ENCODE measurements at regions not wholly inside any gene's neighbourhood (a gene's known extent, or its start where the extent isn't known, plus 50 kb on each side); places are given as distances from the start of the nearest gene placed in this dataset.

GRCh38 chr21:27077501-27077900, 110.6 kb upstream of the ADAMTS5 start:
- Histone ChIP-seq H3K4me1 (ENCODE audit: insufficient read depth, low read length) (no peaks in the 10 kb centered on the region), H3K4me2 (ENCODE audit: low read length) (no peak overlapping the region), H2AFZ (ENCODE audit: low read depth, low read length) (no peak overlapping the region), H4K20me1 (ENCODE audit: insufficient read depth, low read length) (no peaks in the 10 kb centered on the region), H3K4me3 (ENCODE audit: insufficient read depth, low read depth, low read length) (no peak overlapping the region), H3K79me2 (ENCODE audit: insufficient read depth, low read length) (no peaks in the 10 kb centered on the region), H3K9me3 (ENCODE audit: insufficient read depth, low read depth, low read length) (no peaks in the 10 kb centered on the region), H3K9ac (ENCODE audit: low read length) (no peak overlapping the region), H3K27me3 (ENCODE audit: insufficient read depth, low read length) (no peaks in the 10 kb centered on the region), H3K27ac (ENCODE audit: low read depth, low read length) (no peak overlapping the region), H3K36me3 (ENCODE audit: insufficient read depth, low read length) (no peaks in the 10 kb centered on the region)
- H3K4me3 Mint-ChIP-seq (ENCODE audit: unreplicated experiment) = no peak overlapping the region
- no peaks in the 10 kb centered on the region for H3K9me3 Mint-ChIP-seq (ENCODE audit: unreplicated experiment)
- FAIRE-seq (no peak), DNase-seq (ENCODE audit: low read depth) (no peak)
- no peak overlapping the region for H3K27ac Mint-ChIP-seq (ENCODE audit: unreplicated experiment)
- peaks cover 11% of the 10 kb centered on the region for H3K4me1 Mint-ChIP-seq (ENCODE audit: low read depth, unreplicated experiment)
- H3K36me3 Mint-ChIP-seq (ENCODE audit: low read depth, unreplicated experiment) = no peaks in the 10 kb centered on the region
- TF ChIP-seq CTCF (IDR thresholded peaks at IDR 0.05; ENCODE audit: insufficient read depth, low read depth, low read length) (no peak), EZH2 (IDR thresholded peaks at IDR 0.05; ENCODE audit: insufficient read depth, low read length) (no peak)
- no peaks in the 10 kb centered on the region for H3K27me3 Mint-ChIP-seq (ENCODE audit: low read depth, unreplicated experiment)

- no peaks in the 10 kb centered on the region for H3K79me2 ChIP-seq (ENCODE audit: insufficient read depth, low read length)
- Mint-ChIP-seq H3K27me3 (ENCODE audit: low read depth, unreplicated experiment) (no peaks in the 10 kb centered on the region), H3K4me3 (ENCODE audit: unreplicated experiment) (no peak overlapping the region), H3K36me3 (ENCODE audit: low read depth, unreplicated experiment) (no peaks in the 10 kb centered on the region), H3K27ac (ENCODE audit: unreplicated experiment) (no peak overlapping the region), H3K9me3 (ENCODE audit: unreplicated experiment) (no peaks in the 10 kb centered on the region), H3K4me1 (ENCODE audit: low read depth, unreplicated experiment) (peaks cover 11% of the 10 kb centered on the region)
- DNase-seq (ENCODE audit: low read depth) (no peak), FAIRE-seq (no peak)
- H3K27ac ChIP-seq (ENCODE audit: low read depth, low read length) = no peak overlapping the region
- H3K9me3 ChIP-seq (ENCODE audit: insufficient read depth, low read depth, low read length) = no peaks in the 10 kb centered on the region
- no peaks in the 10 kb centered on the region for H3K36me3 ChIP-seq (ENCODE audit: insufficient read depth, low read length)
- TF ChIP-seq EZH2 (IDR thresholded peaks at IDR 0.05; ENCODE audit: insufficient read depth, low read length) (no peak), CTCF (IDR thresholded peaks at IDR 0.05; ENCODE audit: insufficient read depth, low read depth, low read length) (no peak)
- H3K4me3 ChIP-seq (ENCODE audit: insufficient read depth, low read depth, low read length) = no peak overlapping the region
- no peaks in the 10 kb centered on the region for H4K20me1 ChIP-seq (ENCODE audit: insufficient read depth, low read length)
- H2AFZ ChIP-seq (ENCODE audit: low read depth, low read length) = no peak overlapping the region
- no peaks in the 10 kb centered on the region for H3K4me1 ChIP-seq (ENCODE audit: insufficient read depth, low read length)
- H3K4me2 ChIP-seq (ENCODE audit: low read length) = no peak overlapping the region
- no peaks in the 10 kb centered on the region for H3K27me3 ChIP-seq (ENCODE audit: insufficient read depth, low read length)
- H3K9ac ChIP-seq (ENCODE audit: low read length) = no peak overlapping the region
These were observed 109.1 kb upstream of the ADAMTS5 start for GRCh38 chr21:27076025-27076424.

- H2AFZ ChIP-seq (ENCODE audit: low read depth, low read length) = no peak overlapping the region
- no peak overlapping the region for H3K9ac ChIP-seq (ENCODE audit: low read length)
- no peaks in the 10 kb centered on the region for H3K9me3 ChIP-seq (ENCODE audit: insufficient read depth, low read depth, low read length)
- Mint-ChIP-seq H3K4me1 (ENCODE audit: low read depth, unreplicated experiment) (peaks cover 3% of the 10 kb centered on the region), H3K27me3 (ENCODE audit: low read depth, unreplicated experiment) (no peaks in the 10 kb centered on the region), H3K4me3 (ENCODE audit: unreplicated experiment) (no peak overlapping the region), H3K9me3 (ENCODE audit: unreplicated experiment) (no peaks in the 10 kb centered on the region), H3K27ac (ENCODE audit: unreplicated experiment) (no peak overlapping the region), H3K36me3 (ENCODE audit: low read depth, unreplicated experiment) (no peaks in the 10 kb centered on the region)
- no peak overlapping the region for H3K4me3 ChIP-seq (ENCODE audit: insufficient read depth, low read depth, low read length)
- no peaks in the 10 kb centered on the region for H3K27me3 ChIP-seq (ENCODE audit: insufficient read depth, low read length)
- FAIRE-seq (no peak), DNase-seq (ENCODE audit: low read depth) (no peak)
- H3K4me1 ChIP-seq (ENCODE audit: insufficient read depth, low read length) = no peaks in the 10 kb centered on the region
- H3K79me2 ChIP-seq (ENCODE audit: insufficient read depth, low read length) = no peaks in the 10 kb centered on the region
- TF ChIP-seq CTCF (IDR thresholded peaks at IDR 0.05; ENCODE audit: insufficient read depth, low read depth, low read length) (no peak), EZH2 (IDR thresholded peaks at IDR 0.05; ENCODE audit: insufficient read depth, low read length) (no peak)
- H3K27ac ChIP-seq (ENCODE audit: low read depth, low read length) = no peak overlapping the region
- no peaks in the 10 kb centered on the region for H3K36me3 ChIP-seq (ENCODE audit: insufficient read depth, low read length)
- H4K20me1 ChIP-seq (ENCODE audit: insufficient read depth, low read length) = no peaks in the 10 kb centered on the region
- H3K4me2 ChIP-seq (ENCODE audit: low read length) = no peak overlapping the region
These were observed 104.2 kb upstream of the ADAMTS5 start for GRCh38 chr21:27070861-27071670.
